ENCODE measurements at regions not wholly inside any gene's neighbourhood (a gene's known extent, or its start where the extent isn't known, plus 50 kb on each side); places are given as distances from the start of the nearest gene placed in this dataset.

DNA sequence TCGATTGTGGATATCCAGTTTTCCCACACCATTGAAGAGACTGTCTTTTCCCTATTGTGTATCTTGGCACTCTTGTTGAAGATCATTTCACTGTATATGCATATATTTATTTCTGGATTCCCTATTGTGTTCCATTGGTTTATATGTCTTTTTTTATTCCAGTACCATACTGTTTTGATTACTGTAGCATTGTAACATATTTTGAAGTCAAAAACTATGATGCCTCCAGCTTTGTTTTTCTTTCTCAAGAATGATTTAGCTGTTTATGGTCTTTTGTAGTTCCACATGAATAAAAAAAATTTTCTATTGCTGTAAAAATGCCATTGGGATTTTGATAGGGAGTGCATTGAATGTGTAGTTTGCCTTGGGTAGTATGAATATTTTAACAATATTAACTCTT is 128.1 kb upstream of the SLC38A2 start:
- TF ChIP-seq, protein P1, sequence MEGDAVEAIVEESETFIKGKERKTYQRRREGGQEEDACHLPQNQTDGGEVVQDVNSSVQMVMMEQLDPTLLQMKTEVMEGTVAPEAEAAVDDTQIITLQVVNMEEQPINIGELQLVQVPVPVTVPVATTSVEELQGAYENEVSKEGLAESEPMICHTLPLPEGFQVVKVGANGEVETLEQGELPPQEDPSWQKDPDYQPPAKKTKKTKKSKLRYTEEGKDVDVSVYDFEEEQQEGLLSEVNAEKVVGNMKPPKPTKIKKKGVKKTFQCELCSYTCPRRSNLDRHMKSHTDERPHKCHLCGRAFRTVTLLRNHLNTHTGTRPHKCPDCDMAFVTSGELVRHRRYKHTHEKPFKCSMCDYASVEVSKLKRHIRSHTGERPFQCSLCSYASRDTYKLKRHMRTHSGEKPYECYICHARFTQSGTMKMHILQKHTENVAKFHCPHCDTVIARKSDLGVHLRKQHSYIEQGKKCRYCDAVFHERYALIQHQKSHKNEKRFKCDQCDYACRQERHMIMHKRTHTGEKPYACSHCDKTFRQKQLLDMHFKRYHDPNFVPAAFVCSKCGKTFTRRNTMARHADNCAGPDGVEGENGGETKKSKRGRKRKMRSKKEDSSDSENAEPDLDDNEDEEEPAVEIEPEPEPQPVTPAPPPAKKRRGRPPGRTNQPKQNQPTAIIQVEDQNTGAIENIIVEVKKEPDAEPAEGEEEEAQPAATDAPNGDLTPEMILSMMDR (conservative IDR thresholded peaks at IDR 0.05; ENCODE audit: low read depth, low read length) = no peak
- no peak for TF ChIP-seq EZH2phosphoT487 (IDR thresholded peaks at IDR 0.05; ENCODE audit: borderline replicate concordance, low read length)

Data from PC-3 (cell line).